B cell (primary cell): ENCODE measurements at regions not wholly inside any gene's neighbourhood (a gene's known extent, or its start where the extent isn't known, plus 50 kb on each side); places are given as distances from the start of the nearest gene placed in this dataset.

Experiments
- EZH2 ChIP-seq: IDR thresholded peaks from 2 replicates; pipeline ENCODE4 v1.6.1; 2012; ENCODE audit warnings: borderline replicate concordance, low read depth, mild to moderate bottlenecking, moderate library complexity, low read length; ENCODE audit not compliant: insufficient read depth, poor library complexity, severe bottlenecking
- TF ChIP-seq, protein P1 (sequence below): fragments of 200-600 bp; IDR thresholded peaks from one replicate; pipeline ENCODE4 v1.8.0; 2022; ENCODE audit warnings: antibody characterized with exemption, mild to moderate bottlenecking

DNA sequence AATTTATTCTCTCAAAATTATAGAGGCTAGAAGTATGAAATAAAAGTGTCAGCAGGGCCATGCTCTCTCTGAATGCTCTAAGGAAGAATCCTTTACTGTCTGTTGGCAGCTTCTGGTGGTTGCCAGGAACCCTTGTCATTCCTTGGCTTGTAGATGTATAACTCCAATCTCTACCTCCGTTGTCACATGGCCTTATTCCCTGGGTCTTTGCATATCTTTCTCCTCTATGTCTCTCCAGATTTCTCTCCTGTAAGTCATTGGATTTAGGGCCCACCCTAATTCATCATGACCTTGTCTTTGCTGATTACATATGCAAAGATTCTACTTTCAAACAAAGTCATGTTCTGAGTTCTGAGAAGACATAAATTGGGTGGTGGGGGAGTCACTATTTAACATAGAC is 127.0 kb upstream of the CHST9 start:
- TF ChIP-seq, protein P1, sequence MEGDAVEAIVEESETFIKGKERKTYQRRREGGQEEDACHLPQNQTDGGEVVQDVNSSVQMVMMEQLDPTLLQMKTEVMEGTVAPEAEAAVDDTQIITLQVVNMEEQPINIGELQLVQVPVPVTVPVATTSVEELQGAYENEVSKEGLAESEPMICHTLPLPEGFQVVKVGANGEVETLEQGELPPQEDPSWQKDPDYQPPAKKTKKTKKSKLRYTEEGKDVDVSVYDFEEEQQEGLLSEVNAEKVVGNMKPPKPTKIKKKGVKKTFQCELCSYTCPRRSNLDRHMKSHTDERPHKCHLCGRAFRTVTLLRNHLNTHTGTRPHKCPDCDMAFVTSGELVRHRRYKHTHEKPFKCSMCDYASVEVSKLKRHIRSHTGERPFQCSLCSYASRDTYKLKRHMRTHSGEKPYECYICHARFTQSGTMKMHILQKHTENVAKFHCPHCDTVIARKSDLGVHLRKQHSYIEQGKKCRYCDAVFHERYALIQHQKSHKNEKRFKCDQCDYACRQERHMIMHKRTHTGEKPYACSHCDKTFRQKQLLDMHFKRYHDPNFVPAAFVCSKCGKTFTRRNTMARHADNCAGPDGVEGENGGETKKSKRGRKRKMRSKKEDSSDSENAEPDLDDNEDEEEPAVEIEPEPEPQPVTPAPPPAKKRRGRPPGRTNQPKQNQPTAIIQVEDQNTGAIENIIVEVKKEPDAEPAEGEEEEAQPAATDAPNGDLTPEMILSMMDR = no peak
- no peak for TF ChIP-seq EZH2
